Stomach (tissue), 4 donors: ENCODE measurements at regions not wholly inside any gene's neighbourhood (a gene's known extent, or its start where the extent isn't known, plus 50 kb on each side); places are given as distances from the start of the nearest gene placed in this dataset.

Experiments
- POLR2A ChIP-seq, 4 donors: fragments of 450-650 bp; IDR thresholded peaks; one replicate each; pipeline ENCODE4 v1.6.1; 2016; ENCODE audit warnings: antibody characterized with exemption in 4 of 4, control low read depth in 2 of 4, mild to moderate bottlenecking in 1 of 4, moderate library complexity in 1 of 4
- POLR2AphosphoS5 ChIP-seq, 3 donors: sonication (generic); formaldehyde crosslinking; IDR thresholded peaks; one replicate each; pipeline ENCODE4 v1.6.1; 2016; ENCODE audit warnings: antibody characterized with exemption in 3 of 3
- TF ChIP-seq, protein P1 (sequence below), 7 experiments: fragments of 450-650 bp in 4 of 7; fragments of 200-600 bp in 3 of 7; sonication (generic) in 3 of 7; IDR thresholded peaks; one replicate each; pipeline ENCODE4 v1.5.1; 2016 to 2019; ENCODE audit warnings: antibody characterized with exemption in 7 of 7, control low read depth in 2 of 7, mild to moderate bottlenecking in 1 of 7

DNA sequence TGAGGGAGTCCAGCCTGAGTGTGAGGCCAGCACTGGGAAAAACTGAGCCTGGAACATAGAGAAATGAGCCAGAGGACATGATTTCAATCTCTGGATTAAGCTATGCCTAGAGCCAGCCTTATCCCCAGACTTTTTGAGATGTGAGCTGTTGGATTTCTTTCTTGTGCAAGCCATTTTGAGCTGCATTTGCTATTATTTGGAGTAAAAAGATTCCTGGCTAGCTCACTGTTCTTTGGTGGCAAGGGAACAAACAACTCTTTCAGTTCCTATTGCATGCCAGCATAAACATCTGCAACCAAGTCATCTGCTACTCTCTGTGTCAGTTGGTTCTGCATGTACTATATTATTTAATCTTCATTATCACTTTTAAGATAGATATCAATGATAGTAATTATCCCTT is 70.1 kb upstream of the MAN2A1 start:
- TF ChIP-seq, protein P1, sequence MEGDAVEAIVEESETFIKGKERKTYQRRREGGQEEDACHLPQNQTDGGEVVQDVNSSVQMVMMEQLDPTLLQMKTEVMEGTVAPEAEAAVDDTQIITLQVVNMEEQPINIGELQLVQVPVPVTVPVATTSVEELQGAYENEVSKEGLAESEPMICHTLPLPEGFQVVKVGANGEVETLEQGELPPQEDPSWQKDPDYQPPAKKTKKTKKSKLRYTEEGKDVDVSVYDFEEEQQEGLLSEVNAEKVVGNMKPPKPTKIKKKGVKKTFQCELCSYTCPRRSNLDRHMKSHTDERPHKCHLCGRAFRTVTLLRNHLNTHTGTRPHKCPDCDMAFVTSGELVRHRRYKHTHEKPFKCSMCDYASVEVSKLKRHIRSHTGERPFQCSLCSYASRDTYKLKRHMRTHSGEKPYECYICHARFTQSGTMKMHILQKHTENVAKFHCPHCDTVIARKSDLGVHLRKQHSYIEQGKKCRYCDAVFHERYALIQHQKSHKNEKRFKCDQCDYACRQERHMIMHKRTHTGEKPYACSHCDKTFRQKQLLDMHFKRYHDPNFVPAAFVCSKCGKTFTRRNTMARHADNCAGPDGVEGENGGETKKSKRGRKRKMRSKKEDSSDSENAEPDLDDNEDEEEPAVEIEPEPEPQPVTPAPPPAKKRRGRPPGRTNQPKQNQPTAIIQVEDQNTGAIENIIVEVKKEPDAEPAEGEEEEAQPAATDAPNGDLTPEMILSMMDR (IDR thresholded peaks at IDR 0.05) = no peak
- TF ChIP-seq POLR2A (IDR thresholded peaks at IDR 0.05) = no peak
- TF ChIP-seq POLR2AphosphoS5 (IDR thresholded peaks at IDR 0.05) = no peak
